Lower leg skin (tissue), 4 donors: ENCODE measurements at regions not wholly inside any gene's neighbourhood (a gene's known extent, or its start where the extent isn't known, plus 50 kb on each side); places are given as distances from the start of the nearest gene placed in this dataset.

Experiments
- DNase-seq, 2 donors: peaks; one replicate each; pipeline ENCODE4 v3.0.0-alpha.2; 2019; ENCODE audit warnings: low spot score in 2 of 2
- H3K4me3 ChIP-seq: fragments of 200-600 bp; sonication (generic); 2 replicates; pipeline ENCODE4 v1.5.1; 2017; ENCODE audit warnings: mild to moderate bottlenecking, low read depth; ENCODE audit not compliant: poor library complexity, severe bottlenecking
- CTCF ChIP-seq, 3 donors: fragments of 450-650 bp; IDR thresholded peaks; one replicate each; pipeline ENCODE4 v1.5.1; 2016; ENCODE audit warnings: antibody characterized with exemption in 3 of 3, mild to moderate bottlenecking in 3 of 3, moderate library complexity in 2 of 3
- POLR2A ChIP-seq, 2 donors: fragments of 450-650 bp; IDR thresholded peaks; one replicate each; pipeline ENCODE4 v1.6.1; 2016 to 2017; ENCODE audit warnings: antibody characterized with exemption in 2 of 2, mild to moderate bottlenecking in 1 of 2, moderate library complexity in 1 of 2
- WGBS, 2 donors: methylation state at CpG; one replicate each; pipeline ENCODE4 v1.1.5; 2018; 5-methylcytosine and 5-hydroxymethylcytosine counted together
- intact Hi-C: fragments of 100-400 bp; cut with DNase I; formaldehyde crosslinking; loops from one replicate; pipeline ENCODE4 v1.15.0; 2023; ENCODE audit warnings: low total_unique reads

GRCh38 chr6:8361259-8361658, 74.1 kb downstream of the SLC35B3 start:
- no peak overlapping the region for H3K4me3 ChIP-seq
- TF ChIP-seq POLR2A (IDR thresholded peaks at IDR 0.05) (no peak), CTCF (IDR thresholded peaks at IDR 0.05) (no peak)
- intact Hi-C loops, result no loop called here
- no peak for DNase-seq
- 95 to 97% methylated on average over 8 of the region's 8 CpGs for WGBS, 2 donors

GRCh38 chr6:8352966-8353340, 82.4 kb downstream of the SLC35B3 start:
- DNase-seq, result no peak
- TF ChIP-seq CTCF (IDR thresholded peaks at IDR 0.05), result no peak
- no peak for TF ChIP-seq POLR2A (IDR thresholded peaks at IDR 0.05)
- intact Hi-C loops, result no loop called here
- H3K4me3 ChIP-seq, result no peak overlapping the region
- 83 to 88% methylated on average over 4 of the region's 4 CpGs for WGBS, 2 donors

GRCh38 chr6:8352335-8352965, 82.9 kb downstream of the SLC35B3 start:
- no peak overlapping the region for H3K4me3 ChIP-seq
- 90 to 100% methylated on average over 1 of the region's 1 CpG for WGBS, 2 donors
- intact Hi-C loops, result no loop called here
- TF ChIP-seq POLR2A (IDR thresholded peaks at IDR 0.05) (no peak), CTCF (IDR thresholded peaks at IDR 0.05) (no peak)
- no peak for DNase-seq

- no peak overlapping the region for H3K4me3 ChIP-seq
- DNase-seq, result no peak
- TF ChIP-seq POLR2A (IDR thresholded peaks at IDR 0.05) (no peak), CTCF (IDR thresholded peaks at IDR 0.05) (no peak)
- 68 to 74% methylated on average over 3 of the region's 3 CpGs for WGBS, 2 donors
- intact Hi-C loops, result no loop called here
Observed at GRCh38 chr6:8343600-8343999, 91.7 kb downstream of the SLC35B3 start.

- H3K4me3 ChIP-seq, result no peak overlapping the region
- whole genome bisulfite sequencing, 2 donors, result 48 to 52% methylated on average over 10 of the region's 10 CpGs
- intact Hi-C loops, result no loop called here
- TF ChIP-seq CTCF (IDR thresholded peaks at IDR 0.05) (no peak), POLR2A (IDR thresholded peaks at IDR 0.05) (no peak)
- no peak for DNase-seq
Observed at GRCh38 chr6:8342241-8342819, 93.0 kb downstream of the SLC35B3 start.

- intact Hi-C loops, result no loop called here
- no peak overlapping the region for H3K4me3 ChIP-seq
- TF ChIP-seq CTCF (IDR thresholded peaks at IDR 0.05) (no peak), POLR2A (IDR thresholded peaks at IDR 0.05) (no peak)
- 52 to 65% methylated on average over 4 of the region's 4 CpGs for WGBS, 2 donors
- DNase-seq, result no peak
Observed at GRCh38 chr6:8337147-8337546, 98.2 kb downstream of the SLC35B3 start.
